Gastroesophageal sphincter (tissue), 3 donors: ENCODE measurements at regions not wholly inside any gene's neighbourhood (a gene's known extent, or its start where the extent isn't known, plus 50 kb on each side); places are given as distances from the start of the nearest gene placed in this dataset.

ENCODE experiments used
- POLR2A ChIP-seq, 2 donors: fragments of 450-650 bp; IDR thresholded peaks; one replicate each; pipeline ENCODE4 v1.6.1; 2017; ENCODE audit warnings: antibody characterized with exemption in 2 of 2, mild to moderate bottlenecking in 2 of 2, moderate library complexity in 1 of 2
- TF ChIP-seq, protein P1 (sequence below), 4 experiments: fragments of 200-600 bp in 2 of 4; fragments of 450-650 bp in 2 of 4; sonication (generic) in 1 of 4; IDR thresholded peaks; one replicate each; pipeline ENCODE4 v1.5.1; 2017 to 2019; ENCODE audit warnings: antibody characterized with exemption in 4 of 4, mild to moderate bottlenecking in 2 of 4, moderate library complexity in 2 of 4

DNA sequence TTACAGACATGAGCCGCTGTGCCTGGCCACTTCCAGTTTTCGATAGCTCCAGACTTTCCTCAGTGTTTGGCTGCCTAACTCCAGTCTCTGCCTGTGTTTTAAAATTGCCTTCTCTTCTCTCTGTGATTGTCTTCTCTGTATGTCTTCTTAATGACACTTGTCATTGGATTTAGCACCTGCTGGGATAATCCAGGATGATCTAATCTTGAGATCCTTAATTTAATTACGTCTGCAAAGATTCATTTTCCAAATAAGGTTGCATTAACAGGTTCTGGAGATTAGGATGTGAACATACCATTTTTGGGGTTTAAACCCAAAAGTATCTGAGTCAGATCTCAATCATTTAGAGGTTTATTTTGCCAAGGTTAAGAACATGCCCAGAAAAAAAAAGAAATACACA lies 222.2 kb upstream of the PDZRN3 start:
- TF ChIP-seq, protein P1, sequence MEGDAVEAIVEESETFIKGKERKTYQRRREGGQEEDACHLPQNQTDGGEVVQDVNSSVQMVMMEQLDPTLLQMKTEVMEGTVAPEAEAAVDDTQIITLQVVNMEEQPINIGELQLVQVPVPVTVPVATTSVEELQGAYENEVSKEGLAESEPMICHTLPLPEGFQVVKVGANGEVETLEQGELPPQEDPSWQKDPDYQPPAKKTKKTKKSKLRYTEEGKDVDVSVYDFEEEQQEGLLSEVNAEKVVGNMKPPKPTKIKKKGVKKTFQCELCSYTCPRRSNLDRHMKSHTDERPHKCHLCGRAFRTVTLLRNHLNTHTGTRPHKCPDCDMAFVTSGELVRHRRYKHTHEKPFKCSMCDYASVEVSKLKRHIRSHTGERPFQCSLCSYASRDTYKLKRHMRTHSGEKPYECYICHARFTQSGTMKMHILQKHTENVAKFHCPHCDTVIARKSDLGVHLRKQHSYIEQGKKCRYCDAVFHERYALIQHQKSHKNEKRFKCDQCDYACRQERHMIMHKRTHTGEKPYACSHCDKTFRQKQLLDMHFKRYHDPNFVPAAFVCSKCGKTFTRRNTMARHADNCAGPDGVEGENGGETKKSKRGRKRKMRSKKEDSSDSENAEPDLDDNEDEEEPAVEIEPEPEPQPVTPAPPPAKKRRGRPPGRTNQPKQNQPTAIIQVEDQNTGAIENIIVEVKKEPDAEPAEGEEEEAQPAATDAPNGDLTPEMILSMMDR (IDR thresholded peaks at IDR 0.05), result no peak
- TF ChIP-seq POLR2A (IDR thresholded peaks at IDR 0.05), result no peak
